Lower lobe of right lung (tissue), 2 donors: ENCODE measurements at regions not wholly inside any gene's neighbourhood (a gene's known extent, or its start where the extent isn't known, plus 50 kb on each side); places are given as distances from the start of the nearest gene placed in this dataset.
"Not testable (repeated sequence)": the region's sequence is repeated elsewhere in the genome, so short reads cannot be mapped to it uniquely, and the experiment has no call there.

Source experiments
- ATAC-seq, 2 donors: fragments of 200-7000 bp; cut with Tn5 transposase; one replicate each; pipeline ENCODE4 v1.9.1; 2020 to 2022; ENCODE audit warnings: mild to moderate bottlenecking in 2 of 2, moderate library complexity in 2 of 2
- DNase-seq: peaks from one replicate; pipeline ENCODE4 v3.0.0-alpha.2; 2020
- H3K27ac ChIP-seq: fragments of 200-600 bp; one replicate; pipeline ENCODE4 v1.8.0; 2022
- H3K27me3 ChIP-seq: fragments of 200-600 bp; one replicate; pipeline ENCODE4 v1.8.0; 2022; ENCODE audit warnings: low read depth
- H3K36me3 ChIP-seq: fragments of 200-600 bp; one replicate; pipeline ENCODE4 v1.8.0; 2022; ENCODE audit warnings: mild to moderate bottlenecking
- H3K4me1 ChIP-seq: fragments of 200-600 bp; one replicate; pipeline ENCODE4 v1.8.0; 2022
- H3K4me3 ChIP-seq: fragments of 200-600 bp; one replicate; pipeline ENCODE4 v1.8.0; 2022; ENCODE audit warnings: mild to moderate bottlenecking
- H3K9me3 ChIP-seq: fragments of 200-600 bp; one replicate; pipeline ENCODE4 v1.8.0; 2022
- intact Hi-C: fragments of 100-400 bp; cut with DNase I; formaldehyde crosslinking; loops from one replicate; pipeline ENCODE4 v1.11.0; 2022
- TF ChIP-seq, protein P1 (sequence below): fragments of 200-600 bp; IDR thresholded peaks from one replicate; pipeline ENCODE4 v1.8.0; 2022; ENCODE audit warnings: antibody characterized with exemption, mild to moderate bottlenecking
- donor health status: DM: no; HTN: yes; CAD: no; lungs with severe emphysema.

DNA sequence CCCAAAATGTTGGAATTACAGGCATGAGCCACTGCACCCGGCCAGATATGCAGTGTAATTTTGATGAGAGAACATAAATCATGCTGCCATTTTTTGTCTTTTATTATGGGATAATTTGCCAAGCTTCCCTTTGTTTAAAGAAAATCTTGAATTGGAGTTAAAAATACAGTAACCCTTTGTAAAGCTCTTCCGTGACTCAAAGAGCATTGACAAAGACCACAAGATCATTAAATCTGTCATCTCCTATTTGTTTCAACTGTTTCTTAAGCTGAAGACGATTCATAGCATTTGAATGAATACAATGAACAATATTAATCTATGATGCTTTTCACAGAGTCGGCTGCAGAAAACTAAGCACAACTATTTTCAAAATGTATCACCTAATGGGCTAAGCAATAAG lies 132.6 kb downstream of the ANAPC4 start:
- H3K27me3 ChIP-seq: no peaks in the 10 kb centered on the region
- H3K36me3 ChIP-seq: no peaks in the 10 kb centered on the region
- no peak overlapping the region for H3K4me3 ChIP-seq
- no peaks in the 10 kb centered on the region for H3K4me1 ChIP-seq
- intact Hi-C loops: no loop called here
- DNase-seq (no peak), ATAC-seq (no peak)
- H3K9me3 ChIP-seq: no peaks in the 10 kb centered on the region
- TF ChIP-seq, protein P1, sequence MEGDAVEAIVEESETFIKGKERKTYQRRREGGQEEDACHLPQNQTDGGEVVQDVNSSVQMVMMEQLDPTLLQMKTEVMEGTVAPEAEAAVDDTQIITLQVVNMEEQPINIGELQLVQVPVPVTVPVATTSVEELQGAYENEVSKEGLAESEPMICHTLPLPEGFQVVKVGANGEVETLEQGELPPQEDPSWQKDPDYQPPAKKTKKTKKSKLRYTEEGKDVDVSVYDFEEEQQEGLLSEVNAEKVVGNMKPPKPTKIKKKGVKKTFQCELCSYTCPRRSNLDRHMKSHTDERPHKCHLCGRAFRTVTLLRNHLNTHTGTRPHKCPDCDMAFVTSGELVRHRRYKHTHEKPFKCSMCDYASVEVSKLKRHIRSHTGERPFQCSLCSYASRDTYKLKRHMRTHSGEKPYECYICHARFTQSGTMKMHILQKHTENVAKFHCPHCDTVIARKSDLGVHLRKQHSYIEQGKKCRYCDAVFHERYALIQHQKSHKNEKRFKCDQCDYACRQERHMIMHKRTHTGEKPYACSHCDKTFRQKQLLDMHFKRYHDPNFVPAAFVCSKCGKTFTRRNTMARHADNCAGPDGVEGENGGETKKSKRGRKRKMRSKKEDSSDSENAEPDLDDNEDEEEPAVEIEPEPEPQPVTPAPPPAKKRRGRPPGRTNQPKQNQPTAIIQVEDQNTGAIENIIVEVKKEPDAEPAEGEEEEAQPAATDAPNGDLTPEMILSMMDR: no peak
- H3K27ac ChIP-seq: no peak overlapping the region

GRCh38 chr4:25511823-25512222 lies 134.8 kb downstream of the ANAPC4 start:
- intact Hi-C loops, H3K4me3 ChIP-seq, H3K4me1 ChIP-seq, DNase-seq, H3K27ac ChIP-seq, ATAC-seq, H3K27me3 ChIP-seq, H3K9me3 ChIP-seq, H3K36me3 ChIP-seq: not testable (repeated sequence)

GRCh38 chr4:25513814-25514213 lies 136.8 kb downstream of the ANAPC4 start:
- Histone ChIP-seq H3K27me3 (no peaks in the 10 kb centered on the region), H3K4me1 (no peaks in the 10 kb centered on the region), H3K27ac (no peak overlapping the region), H3K36me3 (no peaks in the 10 kb centered on the region), H3K9me3 (no peaks in the 10 kb centered on the region), H3K4me3 (no peak overlapping the region)
- ATAC-seq (peak; percentile 72 to 80), DNase-seq (peak; percentile 54)
- TF ChIP-seq, protein P1: no peak
- intact Hi-C loops: no loop called here

- H3K9me3 ChIP-seq: no peaks in the 10 kb centered on the region
- TF ChIP-seq, protein P1: no peak
- peak in 1 of 2 donors; percentile 33 for ATAC-seq
Measured at GRCh38 chr4:25523405-25523804, 132.2 kb upstream of the SLC34A2 start.

DNA sequence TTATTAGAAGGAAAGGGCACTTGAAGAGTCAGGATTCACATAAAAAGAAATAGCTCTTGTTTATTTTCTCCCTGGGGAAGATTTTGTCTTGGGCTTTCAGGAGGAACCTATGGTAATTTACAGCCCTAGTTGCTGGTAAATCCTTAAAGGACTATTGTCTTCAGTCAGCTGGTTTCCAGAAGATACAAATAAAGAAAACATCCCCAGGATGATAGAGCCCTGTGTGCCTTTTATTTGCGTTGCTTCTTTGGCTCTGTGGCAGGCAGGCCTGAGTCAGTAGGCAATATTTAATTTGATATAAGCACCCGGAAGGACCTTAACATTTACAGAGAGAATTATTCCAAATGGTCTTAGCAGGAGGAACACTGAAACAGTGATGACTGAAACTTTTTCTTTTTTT lies 131.0 kb upstream of the SLC34A2 start:
- ATAC-seq: peak in 1 of 2 donors; percentile 64
- H3K9me3 ChIP-seq: no peaks in the 10 kb centered on the region
- no peaks in the 10 kb centered on the region for H3K36me3 ChIP-seq
- no peaks in the 10 kb centered on the region for H3K4me1 ChIP-seq
- no peaks in the 10 kb centered on the region for H3K27me3 ChIP-seq
- no peak for DNase-seq
- intact Hi-C loops: no loop called here
- H3K4me3 ChIP-seq: no peak overlapping the region
- no peak overlapping the region for H3K27ac ChIP-seq
- TF ChIP-seq, protein P1: no peak

More at GRCh38 chr4:25523405-25523804, 132.2 kb upstream of the SLC34A2 start:
- Histone ChIP-seq H3K27me3 (no peaks in the 10 kb centered on the region), H3K36me3 (no peaks in the 10 kb centered on the region), H3K27ac (no peak overlapping the region), H3K4me3 (no peak overlapping the region), H3K4me1 (no peaks in the 10 kb centered on the region)
- intact Hi-C loops: no loop called here
- no peak for DNase-seq

- Histone ChIP-seq H3K4me1 (no peaks in the 10 kb centered on the region), H3K9me3 (no peaks in the 10 kb centered on the region), H3K36me3 (no peaks in the 10 kb centered on the region), H3K27me3 (no peaks in the 10 kb centered on the region), H3K27ac (no peak overlapping the region), H3K4me3 (no peak overlapping the region)
- intact Hi-C loops: no loop called here
- ATAC-seq: no peak
- DNase-seq: no peak
- TF ChIP-seq, protein P1: no peak
Measured at GRCh38 chr4:25525896-25526295, 129.8 kb upstream of the SLC34A2 start.
